HG03378 (cell line): ENCODE measurements at regions not wholly inside any gene's neighbourhood (a gene's known extent, or its start where the extent isn't known, plus 50 kb on each side); places are given as distances from the start of the nearest gene placed in this dataset.
A peak's percentile ranks its signal among the peaks of the same experiment; 100 is the strongest.
"Not testable (repeated sequence)": the region's sequence is repeated elsewhere in the genome, so short reads cannot be mapped to it uniquely, and the experiment has no call there.

Experiments used
- ATAC-seq: cut with Tn5 transposase; IDR thresholded peaks from one replicate; pipeline ENCODE4 v1.9.1; 2021; ENCODE audit warnings: mild to moderate bottlenecking, moderate library complexity; ENCODE audit not compliant: unreplicated experiment

DNA sequence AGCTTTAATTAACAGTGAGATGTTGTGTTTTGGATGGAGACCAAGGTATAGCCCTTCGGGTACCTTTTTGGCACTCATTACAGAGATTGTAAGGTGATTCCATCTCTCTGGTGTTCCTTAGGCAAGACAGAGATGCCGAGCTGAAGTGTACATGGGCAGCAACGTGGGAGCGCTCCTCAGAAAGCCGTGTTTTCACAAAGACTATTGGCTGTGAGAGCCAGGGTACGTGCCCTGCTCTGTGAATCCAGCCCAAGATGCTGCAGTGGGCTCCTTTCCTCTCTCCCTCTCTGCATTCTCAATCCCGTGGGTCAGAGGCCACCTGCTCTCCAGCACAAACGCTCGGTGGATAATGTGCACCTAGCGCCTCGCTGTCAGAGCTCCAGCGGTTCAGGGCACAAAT, 203.0 kb upstream of the EPHA4 start:
- ATAC-seq: no peak

DNA sequence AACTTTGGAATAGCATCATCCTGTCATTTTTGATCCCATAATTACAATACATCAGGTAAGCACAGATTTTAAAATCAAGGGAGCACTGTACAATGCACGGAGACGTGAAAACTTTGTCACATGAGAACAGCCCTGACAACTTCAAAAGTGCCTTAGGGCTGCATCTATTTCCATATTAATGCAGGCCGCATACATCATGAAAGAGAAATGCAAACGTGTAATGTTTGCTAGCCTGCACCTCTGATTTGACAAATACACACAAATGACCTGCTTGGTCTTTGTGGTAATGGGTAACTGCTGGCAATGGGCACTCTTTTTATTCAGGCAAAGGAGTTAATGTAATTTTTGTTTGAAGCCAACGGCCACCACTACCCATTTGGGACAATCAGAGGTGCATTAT, 202.0 kb upstream of the EPHA4 start:
- ATAC-seq: no peak

DNA sequence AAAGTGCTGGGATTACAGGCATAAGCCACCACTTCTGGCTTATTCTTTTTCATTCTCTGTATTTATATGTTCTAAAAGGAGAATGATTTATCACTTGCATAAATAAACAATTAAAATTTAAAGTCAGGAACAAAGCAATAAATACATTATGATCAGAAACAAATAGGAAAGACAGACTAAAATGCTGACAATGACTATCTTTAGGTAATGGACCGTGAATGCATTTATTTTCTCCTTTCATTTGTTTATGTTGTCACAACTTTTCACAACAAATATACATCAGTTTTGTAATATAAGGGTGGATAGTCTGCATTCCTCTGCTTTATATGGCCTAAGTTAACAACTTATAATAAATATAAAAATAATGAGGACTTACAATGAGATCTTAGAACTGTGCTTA, 199.2 kb upstream of the EPHA4 start:
- ATAC-seq: no peak

DNA sequence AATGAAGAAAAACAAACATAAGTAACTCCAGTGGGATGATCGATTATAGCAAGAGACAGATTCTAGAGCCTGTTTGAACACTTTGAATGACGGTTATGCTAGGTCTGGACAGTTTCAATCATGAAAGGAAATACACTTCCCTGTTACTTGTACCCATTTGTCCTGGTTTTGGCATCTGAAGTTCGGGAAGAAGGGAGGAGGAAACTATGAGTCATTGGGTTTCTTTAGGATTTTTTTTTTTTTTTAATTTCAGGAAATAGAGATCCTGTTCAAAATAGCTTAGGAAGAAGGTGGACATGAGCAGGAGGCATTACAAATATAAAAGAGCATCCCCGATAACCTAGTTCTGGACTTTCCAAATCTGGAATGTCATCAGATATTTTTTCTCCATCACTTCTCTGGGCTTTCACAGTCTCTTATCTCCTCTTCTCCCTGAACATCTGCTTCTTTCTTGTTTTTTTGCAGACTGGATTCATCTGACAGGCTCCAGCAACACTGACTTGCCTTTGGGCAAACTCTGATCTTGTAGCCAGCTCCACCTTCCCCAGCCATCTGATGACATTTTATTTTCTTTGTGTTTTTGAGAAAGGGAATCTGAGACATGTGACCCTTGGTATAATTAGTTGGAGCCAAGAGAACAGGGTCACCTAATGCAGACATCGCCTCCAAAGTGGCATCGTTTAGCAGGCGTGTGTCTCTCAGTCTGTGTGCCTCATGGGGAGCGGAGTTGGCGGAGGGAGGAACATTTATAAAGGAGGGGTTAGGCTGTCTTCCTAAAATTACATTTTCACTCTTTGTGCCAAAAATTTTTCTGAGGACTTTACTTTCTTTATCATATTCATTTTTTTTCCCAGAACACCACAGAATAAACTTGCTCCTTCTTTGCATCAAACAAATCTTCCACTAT, 195.3 kb upstream of the EPHA4 start:
- ATAC-seq: no peak

DNA sequence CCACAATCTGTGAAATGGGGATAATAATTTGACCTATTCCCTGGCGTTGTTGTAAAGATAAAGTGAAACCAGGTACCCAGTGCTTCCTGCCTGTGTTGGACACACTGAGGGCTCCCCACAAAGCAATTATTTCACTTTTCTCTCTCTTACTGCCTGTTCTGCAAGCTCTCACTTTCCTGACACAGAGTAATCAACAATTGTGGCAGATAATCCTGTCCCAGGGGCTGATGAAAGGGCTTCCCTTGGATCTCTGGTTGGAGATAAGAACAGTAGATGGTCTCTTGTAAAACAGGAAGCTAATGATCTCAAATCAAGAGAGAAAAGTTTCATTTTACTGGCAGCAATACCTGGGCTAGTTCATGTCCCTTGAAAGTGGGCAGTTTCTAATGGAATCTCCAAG, 190.4 kb upstream of the EPHA4 start:
- ATAC-seq: no peak

DNA sequence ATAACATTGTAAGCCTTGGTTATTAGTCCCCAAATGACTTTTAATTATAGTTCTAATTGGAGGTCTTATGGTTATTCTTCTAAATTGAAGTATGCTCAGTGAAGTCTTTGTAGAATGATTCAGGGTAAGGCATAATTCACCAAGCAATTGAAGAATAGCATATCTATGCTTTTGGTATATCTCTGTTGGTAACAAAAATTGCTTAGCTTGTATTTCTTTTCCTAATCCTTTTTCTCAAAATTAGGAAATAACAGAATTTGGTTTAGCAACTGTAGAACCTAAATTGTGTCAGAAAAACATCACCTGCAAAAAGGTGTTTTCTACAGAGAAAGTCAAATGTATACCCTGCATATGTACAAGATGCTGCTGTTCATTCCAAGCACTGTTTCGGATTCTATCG, 189.2 kb upstream of the EPHA4 start:
- no peak for ATAC-seq

DNA sequence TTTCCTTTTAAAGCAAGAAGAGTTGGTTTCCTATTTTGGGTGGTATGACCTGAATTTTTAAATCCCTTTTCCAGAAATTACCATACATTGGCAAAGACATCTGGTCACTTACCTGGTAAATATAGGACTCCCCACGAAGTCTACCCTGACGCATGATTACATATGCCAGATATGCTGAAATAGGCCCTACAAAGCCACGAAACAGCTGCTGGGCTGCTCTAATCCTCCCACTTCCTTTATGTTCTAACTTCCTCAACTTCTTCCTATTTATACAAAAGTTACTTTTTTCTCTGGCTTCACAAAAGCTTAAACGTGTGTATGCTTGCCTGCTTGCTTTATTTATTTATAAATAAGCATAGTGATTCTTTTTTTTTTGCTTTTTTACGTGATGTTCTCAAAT, 186.0 kb upstream of the EPHA4 start:
- ATAC-seq: no peak

DNA sequence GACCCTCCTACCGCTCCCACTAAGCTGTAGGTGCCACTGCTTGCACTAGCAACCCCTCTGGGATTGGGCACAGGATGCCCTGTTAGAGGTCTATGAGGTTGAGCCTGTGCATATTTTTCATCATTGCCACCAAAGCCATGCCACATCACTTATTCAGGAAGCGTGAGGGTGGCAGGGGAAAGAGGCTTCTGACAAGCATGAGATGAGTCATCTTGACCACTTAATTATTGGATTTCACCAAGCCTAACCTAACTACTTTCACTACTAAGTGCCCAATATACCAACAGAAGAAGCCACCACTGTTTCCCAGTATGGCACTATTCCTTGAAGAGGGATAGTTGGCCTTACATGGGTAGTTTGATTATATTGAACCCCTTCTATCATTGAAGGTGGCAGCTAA, 181.3 kb upstream of the EPHA4 start:
- ATAC-seq: no peak

DNA sequence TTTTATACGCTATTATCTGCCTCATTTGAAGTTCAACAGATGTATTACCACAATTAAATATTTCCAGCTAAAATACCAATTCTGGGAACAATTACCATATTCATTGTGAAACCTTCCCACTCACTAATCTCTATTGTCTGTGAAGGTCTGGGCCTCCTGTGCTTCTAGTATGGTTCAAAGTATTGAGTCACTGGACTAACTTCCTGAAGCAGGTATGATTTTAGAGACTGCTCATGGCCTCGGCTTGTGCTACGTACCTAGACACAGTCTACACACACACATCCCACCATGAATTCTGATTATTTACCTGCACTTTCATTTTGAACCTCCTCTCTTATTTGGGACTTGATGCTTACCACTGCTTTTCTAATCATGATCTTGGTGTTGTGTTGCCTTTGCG, 180.7 kb upstream of the EPHA4 start:
- no peak for ATAC-seq

DNA sequence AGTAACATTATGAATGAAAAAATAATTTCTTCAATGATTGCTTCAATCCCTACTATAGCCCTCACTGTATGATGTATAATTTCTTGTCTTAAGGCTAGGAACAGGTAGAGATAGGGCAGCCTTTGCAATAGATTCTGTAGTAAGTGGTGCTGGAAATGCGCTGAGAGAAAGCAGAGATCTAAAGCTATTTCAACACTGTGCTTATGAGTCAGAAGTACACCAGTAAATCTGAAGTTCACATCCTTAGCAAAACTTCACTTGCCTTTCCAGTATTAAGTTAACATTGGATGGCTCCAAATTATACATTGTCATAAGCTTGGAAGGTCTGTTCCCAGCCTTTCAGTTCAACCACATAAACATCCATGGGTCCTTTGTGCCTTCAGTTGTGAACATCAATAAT, 178.2 kb upstream of the EPHA4 start:
- ATAC-seq: no peak

DNA sequence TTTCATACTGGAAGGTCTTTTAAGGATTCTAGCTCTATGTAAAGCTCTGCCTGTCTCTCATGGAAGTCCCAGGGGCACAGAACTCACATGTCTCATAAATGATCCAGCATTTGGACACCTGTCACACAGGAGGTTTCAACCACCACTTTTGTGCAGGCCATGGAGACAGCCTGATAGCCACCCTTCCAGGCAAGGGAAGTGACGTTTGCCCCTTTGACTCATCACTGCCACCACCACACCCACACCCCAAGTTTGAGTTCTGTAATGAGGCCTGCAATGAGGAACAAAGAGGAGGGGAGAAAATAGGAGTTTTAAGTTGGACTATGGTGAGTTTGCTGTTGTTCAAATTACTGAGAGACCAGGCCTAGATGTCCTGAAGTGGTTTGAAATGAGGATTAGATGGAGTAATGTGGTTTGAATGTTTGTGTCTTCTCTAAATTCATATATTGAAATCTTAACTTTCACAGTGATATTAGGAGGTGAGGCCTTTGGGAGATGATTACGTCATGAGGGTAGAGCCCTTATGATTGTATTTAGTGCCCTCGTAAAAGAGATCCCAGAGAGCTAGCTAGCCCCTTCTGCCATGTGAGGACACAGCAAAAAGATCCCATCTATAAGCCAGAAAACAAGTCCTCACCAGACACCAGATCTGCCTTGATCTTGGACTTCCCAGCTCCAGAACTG, 175.3 kb upstream of the EPHA4 start:
- ATAC-seq: peak; percentile 80

DNA sequence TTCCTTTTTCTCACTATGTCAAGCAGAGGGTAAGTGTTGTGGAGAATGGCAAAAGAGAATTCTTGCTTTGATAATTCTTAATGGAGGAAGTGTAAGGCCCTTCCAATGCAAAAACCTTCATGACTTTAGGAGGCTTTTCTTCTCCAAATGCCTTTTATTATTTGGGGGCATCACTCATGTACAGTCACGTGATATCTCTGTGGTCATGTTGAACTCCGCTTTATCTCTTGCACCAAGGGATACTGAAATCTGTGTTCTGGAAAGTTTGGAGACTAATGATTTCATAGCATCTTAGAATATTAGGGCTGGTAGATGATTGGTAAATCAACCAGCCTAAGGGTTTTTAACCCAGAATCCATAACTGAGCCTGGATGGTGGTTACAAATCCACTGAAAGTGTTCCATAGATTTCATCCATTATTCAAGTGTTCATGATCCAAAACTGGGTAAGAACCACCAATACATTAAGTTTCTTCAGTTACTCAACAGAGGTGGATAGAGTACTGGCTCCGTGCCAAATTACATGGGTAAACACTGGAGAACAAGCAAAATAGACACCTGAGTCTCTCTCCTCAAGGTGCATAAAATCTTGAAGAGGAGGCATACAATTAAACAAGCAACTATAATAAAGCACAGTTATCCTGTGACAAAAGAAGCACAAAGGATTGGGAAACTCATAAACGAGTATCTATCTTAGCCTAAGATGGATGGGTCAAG, 169.6 kb upstream of the EPHA4 start:
- ATAC-seq: no peak

DNA sequence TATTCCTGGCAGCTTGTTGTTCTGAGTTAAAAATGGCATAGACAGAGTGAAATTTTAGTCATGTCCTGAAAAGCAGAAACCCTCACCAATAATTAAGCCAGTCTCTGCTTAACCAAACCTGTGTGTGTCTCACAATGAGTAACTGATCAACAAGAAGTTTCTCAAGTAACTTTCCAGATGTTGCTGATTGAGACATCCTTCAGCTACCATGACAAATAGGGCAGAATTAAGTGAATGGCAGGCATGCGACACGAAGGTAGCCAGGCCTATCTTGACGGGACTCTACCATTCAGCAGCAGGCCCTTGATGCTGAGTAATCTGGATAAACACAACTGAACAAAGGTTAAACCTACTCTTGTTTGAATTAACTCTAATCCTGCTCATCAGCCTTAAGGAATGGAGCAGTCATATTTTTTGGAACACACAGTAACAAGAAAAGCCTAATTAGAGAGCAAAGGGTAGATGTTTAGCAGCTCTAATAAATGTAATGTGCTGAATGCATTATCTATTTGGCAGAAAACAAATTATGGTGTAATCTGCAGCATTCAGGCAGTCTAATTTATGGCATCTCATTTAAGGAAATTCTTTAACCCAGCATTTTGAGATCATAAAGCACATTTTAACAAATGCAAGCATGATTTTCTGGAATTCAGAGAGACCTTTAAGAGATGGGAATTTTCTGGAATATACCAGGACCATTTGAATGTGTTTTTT, 159.5 kb upstream of the EPHA4 start:
- ATAC-seq: peak; percentile 88

DNA sequence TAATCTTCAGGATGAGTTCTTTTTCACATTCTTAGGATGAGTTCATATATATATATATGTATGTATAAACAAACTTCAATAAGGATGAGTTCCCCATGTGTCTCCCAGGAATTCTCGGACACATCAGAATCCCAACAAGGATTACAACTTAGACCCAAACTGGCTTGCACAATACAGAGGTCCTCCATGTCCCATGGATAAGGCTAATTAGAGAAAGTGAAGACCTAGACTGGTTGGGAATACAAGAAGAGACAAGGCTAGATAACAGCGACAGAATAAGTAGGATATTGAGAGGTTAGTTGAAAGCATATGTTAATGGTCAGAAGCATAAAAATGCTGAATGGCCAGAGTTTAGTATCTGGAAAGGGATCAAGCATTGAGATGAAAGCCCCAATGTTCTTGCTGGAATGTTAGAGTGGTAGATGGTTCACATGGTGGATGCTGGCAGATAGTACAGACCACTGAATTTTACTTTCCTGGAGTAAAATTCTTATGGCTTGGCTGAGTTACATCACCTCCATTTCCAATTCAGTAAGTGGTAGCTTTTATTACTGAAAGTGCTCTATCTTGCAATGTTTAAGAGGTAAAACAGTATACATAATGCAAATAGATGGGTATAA, 154.9 kb upstream of the EPHA4 start:
- ATAC-seq: no peak

DNA sequence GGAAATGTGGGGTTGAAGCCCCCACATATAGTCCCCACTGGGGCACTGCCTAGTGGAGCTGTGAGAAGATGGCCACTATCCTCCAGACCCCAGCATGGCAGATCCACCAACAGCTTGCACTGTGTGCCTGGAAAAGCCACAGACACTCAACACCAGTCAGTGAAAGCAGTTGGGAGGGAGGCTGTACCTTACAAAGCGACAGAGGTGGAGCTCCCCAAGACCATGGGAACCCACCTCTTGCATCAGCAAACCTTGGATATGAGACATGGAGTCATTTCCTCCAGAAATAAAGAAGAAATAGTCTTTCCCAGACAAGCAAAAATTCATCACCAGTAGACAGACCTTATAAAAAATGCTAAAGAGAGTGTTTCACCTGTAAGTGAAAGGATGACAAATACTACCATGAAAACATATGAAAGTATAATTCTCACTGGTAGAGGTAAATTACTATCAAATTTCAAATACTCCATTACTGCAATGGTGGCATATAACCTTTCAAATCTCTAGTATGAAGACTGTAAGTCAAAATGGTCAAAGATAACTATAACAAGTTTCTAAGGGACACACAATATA, 152.6 kb upstream of the EPHA4 start:
- ATAC-seq: no peak

DNA sequence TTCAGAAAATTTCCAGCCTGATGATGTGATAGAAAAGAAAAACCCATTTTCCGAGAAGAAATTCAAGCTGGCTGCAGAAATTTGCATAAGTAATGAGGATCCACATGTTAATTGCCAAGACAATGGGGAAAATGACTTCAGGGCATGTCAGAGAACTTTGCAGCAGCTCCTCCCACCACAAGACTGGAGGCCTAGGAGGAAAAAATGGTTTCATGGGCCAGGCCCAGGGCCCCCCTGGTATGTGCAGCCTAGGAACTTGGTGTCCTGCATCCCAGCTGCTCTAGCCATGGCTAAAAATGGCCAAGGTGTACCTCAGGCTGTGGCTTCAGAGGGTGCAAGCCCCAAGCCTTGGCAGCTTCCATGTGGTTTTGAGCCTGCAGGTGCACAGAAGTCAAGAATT, 152.0 kb upstream of the EPHA4 start:
- not testable (repeated sequence) for ATAC-seq

DNA sequence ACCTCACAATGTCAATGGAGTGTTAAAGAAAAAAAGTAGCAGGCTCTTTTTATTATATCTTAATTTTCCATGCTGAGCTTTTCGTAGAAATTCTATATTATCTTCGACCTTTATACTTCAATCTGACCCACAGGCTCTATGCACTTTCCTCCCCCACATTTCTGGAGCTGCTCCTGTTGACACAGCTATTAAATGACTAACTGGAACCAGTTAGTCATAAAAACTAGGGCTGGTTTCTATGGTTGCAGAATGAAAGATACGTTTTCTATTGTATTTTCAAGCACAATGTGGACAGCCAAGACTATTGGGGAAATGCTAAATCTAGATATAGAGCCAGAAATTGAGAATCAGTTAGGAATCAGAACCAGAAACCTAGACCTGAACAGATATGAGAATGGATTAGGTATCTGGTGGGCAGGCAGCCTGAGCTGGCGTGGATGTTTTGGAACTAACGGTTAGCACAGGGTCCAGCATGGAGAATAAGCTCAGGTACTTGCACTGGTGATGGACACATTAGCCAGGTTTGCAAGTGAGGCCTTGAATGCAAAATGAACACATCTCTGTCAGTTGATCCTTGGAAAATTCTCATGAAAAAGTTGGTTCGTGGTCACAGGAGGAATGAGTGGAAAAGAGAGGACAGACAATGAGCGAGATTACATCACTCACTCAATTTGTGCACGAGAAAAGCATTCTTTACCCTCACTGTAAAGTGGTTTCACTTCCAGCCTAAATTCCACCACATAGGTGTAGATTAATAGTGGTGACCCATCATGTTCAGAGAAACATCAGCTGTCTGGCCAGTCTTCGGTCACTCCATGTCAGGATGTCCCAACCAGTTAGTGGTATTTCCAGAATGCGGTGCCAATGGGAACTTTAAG, 144.6 kb upstream of the EPHA4 start:
- no peak for ATAC-seq

DNA sequence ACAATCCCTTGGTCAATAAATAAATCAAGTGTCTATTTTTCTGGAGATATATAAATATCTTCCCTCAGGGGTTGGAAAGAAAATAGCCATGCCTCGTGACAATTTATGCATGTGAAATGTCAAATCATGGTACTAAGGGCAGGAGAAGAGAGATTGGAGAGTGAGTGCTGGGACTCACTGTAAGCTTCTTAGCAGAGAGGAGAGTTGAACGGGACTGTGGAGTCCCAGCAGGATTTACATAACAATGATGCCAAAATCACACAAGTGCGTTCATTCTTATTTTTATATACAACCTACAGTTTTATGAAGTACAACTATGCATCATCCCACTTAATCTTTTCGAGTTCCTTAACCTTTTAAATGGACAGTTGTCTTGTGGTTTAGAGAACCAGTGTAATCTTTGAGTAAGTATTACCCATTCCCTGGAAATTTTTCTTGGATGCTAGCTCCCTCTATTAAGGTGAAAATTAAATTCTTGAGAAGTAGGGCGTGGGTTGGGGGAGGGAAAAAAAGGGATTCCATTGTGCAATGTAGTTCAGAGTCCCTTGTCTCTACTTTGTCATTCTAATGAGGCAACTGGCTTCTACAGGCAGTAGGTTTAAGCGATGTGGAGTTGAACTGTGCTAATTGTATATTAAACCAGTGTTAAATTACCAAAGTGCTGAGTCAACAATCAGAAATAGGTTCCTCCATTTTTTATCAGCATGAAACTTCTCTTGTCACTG, 143.6 kb upstream of the EPHA4 start:
- no peak for ATAC-seq

DNA sequence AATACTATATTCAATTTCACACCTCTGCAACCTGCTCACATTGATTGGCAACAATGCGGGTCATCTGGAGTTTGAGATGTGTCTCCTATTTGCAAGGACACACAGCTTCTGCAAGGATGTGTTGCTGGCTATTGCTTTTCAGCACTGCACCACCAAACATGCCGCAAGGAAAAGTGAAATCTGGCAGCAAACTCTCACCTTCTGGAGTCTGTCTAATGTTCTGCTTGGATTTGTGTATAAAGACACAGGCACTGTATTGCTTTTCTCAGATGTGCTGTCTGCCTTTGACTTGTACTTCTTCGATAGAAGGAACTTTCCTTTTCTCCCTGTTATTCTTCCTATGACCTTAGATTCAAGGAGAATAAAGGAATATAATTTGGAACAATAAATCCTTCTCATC, 138.6 kb upstream of the EPHA4 start:
- ATAC-seq: no peak
